Mesenchymal stem cell (in vitro differentiated cells and primary cell): ENCODE measurements at regions not wholly inside any gene's neighbourhood (a gene's known extent, or its start where the extent isn't known, plus 50 kb on each side); places are given as distances from the start of the nearest gene placed in this dataset.

Experiments
- DNase-seq: peaks from one replicate; pipeline ENCODE4 v3.0.0-alpha.2; 2013
- H2AFZ ChIP-seq: one replicate; pipeline ENCODE4 v1.6.1; 2013; ENCODE audit warnings: low read depth, mild to moderate bottlenecking, control low read depth, inconsistent platforms, low read length, moderate library complexity
- H2AK5ac ChIP-seq: 2 replicates; pipeline ENCODE4 v1.6.1; 2013; ENCODE audit warnings: low read length, moderate library complexity, mild to moderate bottlenecking, inconsistent platforms; ENCODE audit not compliant: severe bottlenecking
- H2BK120ac ChIP-seq: one replicate; pipeline ENCODE4 v1.6.1; 2013; ENCODE audit warnings: low read depth, mild to moderate bottlenecking, inconsistent platforms, low read length, moderate library complexity
- H2BK12ac ChIP-seq, 2 experiments: one replicate each; pipeline ENCODE4 v1.6.1; 2013; ENCODE audit warnings: inconsistent platforms in 2 of 2, low read length in 2 of 2, mild to moderate bottlenecking in 2 of 2, moderate library complexity in 2 of 2, control low read depth in 1 of 2
- H2BK15ac ChIP-seq: one replicate; pipeline ENCODE4 v1.6.1; 2013; ENCODE audit warnings: mild to moderate bottlenecking, low read depth, inconsistent platforms; ENCODE audit not compliant: poor library complexity, severe bottlenecking
- H2BK5ac ChIP-seq: 2 replicates; pipeline ENCODE4 v1.6.1; 2013; ENCODE audit warnings: low read depth, mild to moderate bottlenecking, low read length, control low read depth, inconsistent platforms; ENCODE audit not compliant: poor library complexity, severe bottlenecking
- H3K14ac ChIP-seq, 2 experiments: one replicate each; pipeline ENCODE4 v1.6.1; 2013; ENCODE audit warnings: inconsistent platforms in 2 of 2, low read length in 2 of 2, control low read depth in 1 of 2, mild to moderate bottlenecking in 1 of 2, moderate library complexity in 1 of 2
- H3K18ac ChIP-seq, 2 experiments: one replicate each; pipeline ENCODE4 v1.6.1; 2013; ENCODE audit warnings: inconsistent platforms in 2 of 2, low read length in 2 of 2, control low read depth in 1 of 2, low read depth in 1 of 2, mild to moderate bottlenecking in 1 of 2
- H3K23ac ChIP-seq, 2 experiments: one replicate each; pipeline ENCODE4 v1.6.1; 2013; ENCODE audit warnings: inconsistent platforms in 2 of 2, low read length in 2 of 2, mild to moderate bottlenecking in 2 of 2, moderate library complexity in 2 of 2, control low read depth in 1 of 2
- H3K27ac ChIP-seq: 2 replicates; pipeline ENCODE4 v1.5.1; 2013; ENCODE audit warnings: mild to moderate bottlenecking, moderate library complexity, low read length, control low read depth, inconsistent platforms; ENCODE audit not compliant: poor library complexity, severe bottlenecking
- H3K27me3 ChIP-seq, 2 experiments: 2 replicates each; pipeline versions ENCODE4 v1.6.1 to v1.7.0; 2013; ENCODE audit warnings: low read length in 2 of 2, mild to moderate bottlenecking in 2 of 2, moderate library complexity in 2 of 2, control low read depth in 1 of 2, inconsistent platforms in 1 of 2; ENCODE audit not compliant: control insufficient read depth in 1 of 2, insufficient read depth in 1 of 2
- H3K36me3 ChIP-seq, 2 experiments: 2 replicates each; pipeline versions ENCODE4 v1.6.1 to v1.7.0; 2013; ENCODE audit warnings: low read length in 2 of 2, control low read depth in 1 of 2, inconsistent platforms in 1 of 2, low read depth in 1 of 2, mild to moderate bottlenecking in 1 of 2; ENCODE audit not compliant: insufficient read depth in 2 of 2, control insufficient read depth in 1 of 2
- H3K4ac ChIP-seq, 2 experiments: one replicate each; pipeline ENCODE4 v1.6.1; 2013; ENCODE audit warnings: inconsistent platforms in 2 of 2, low read length in 2 of 2, mild to moderate bottlenecking in 2 of 2, moderate library complexity in 2 of 2, control low read depth in 1 of 2, low read depth in 1 of 2
- H3K4me1 ChIP-seq: 2 replicates; pipeline ENCODE4 v1.6.1; 2013; ENCODE audit warnings: low read depth, low read length, control low read depth; ENCODE audit not compliant: control insufficient read depth, insufficient read depth
- H3K4me2 ChIP-seq: 2 replicates; pipeline ENCODE4 v1.6.1; 2013; ENCODE audit warnings: low read length, mild to moderate bottlenecking, inconsistent platforms; ENCODE audit not compliant: poor library complexity, severe bottlenecking
- H3K4me3 ChIP-seq, 2 experiments: 2 replicates each; pipeline versions ENCODE4 v1.5.1 to v1.7.0; 2013; ENCODE audit warnings: low read length in 2 of 2, mild to moderate bottlenecking in 2 of 2, control low read depth in 1 of 2, low read depth in 1 of 2; ENCODE audit not compliant: insufficient read depth in 1 of 2
- H3K79me1 ChIP-seq: replicated peaks from 2 replicates; pipeline ENCODE4 v1.6.1; 2013; ENCODE audit warnings: mild to moderate bottlenecking, control low read depth, low read length, inconsistent platforms; ENCODE audit not compliant: poor library complexity, severe bottlenecking
- H3K9ac ChIP-seq: 2 replicates; pipeline ENCODE4 v1.7.0; 2013; ENCODE audit warnings: mild to moderate bottlenecking, low read length, moderate library complexity
- H3K9me3 ChIP-seq: 2 replicates; pipeline ENCODE4 v1.7.0; 2013; ENCODE audit warnings: mild to moderate bottlenecking, low read length; ENCODE audit not compliant: control insufficient read depth
- H4K8ac ChIP-seq: one replicate; pipeline ENCODE4 v1.6.1; 2013; ENCODE audit warnings: inconsistent platforms, mild to moderate bottlenecking, low read length, moderate library complexity
- H4K91ac ChIP-seq: one replicate; pipeline ENCODE4 v1.6.1; 2013; ENCODE audit warnings: mild to moderate bottlenecking, low read length, inconsistent platforms
- WGBS: methylation state at CpG from one replicate; pipeline ENCODE4 v1.1.7; 2013; ENCODE audit warnings: mixed read lengths; 5-methylcytosine and 5-hydroxymethylcytosine counted together

GRCh38 chr6:151671195-151671594 is 136.3 kb upstream of the ESR1 start:
- no peak overlapping the region for H3K18ac ChIP-seq
- no peak overlapping the region for H3K4ac ChIP-seq
- H2BK12ac ChIP-seq: no peak overlapping the region
- no peak overlapping the region for H2BK5ac ChIP-seq
- no peak overlapping the region for H4K8ac ChIP-seq
- no peaks in the 10 kb centered on the region for H3K4me1 ChIP-seq
- no peak overlapping the region for H2AFZ ChIP-seq
- H4K91ac ChIP-seq: no peak overlapping the region
- H3K79me1 ChIP-seq: no peaks in the 10 kb centered on the region
- H3K23ac ChIP-seq: no peak overlapping the region
- H2BK15ac ChIP-seq: no peak overlapping the region
- WGBS: 90% methylated on average over 4 of the region's 5 CpGs
- H3K9ac ChIP-seq: no peak overlapping the region
- DNase-seq: no peak
- no peaks in the 10 kb centered on the region for H3K27me3 ChIP-seq
- no peak overlapping the region for H3K4me3 ChIP-seq
- H3K4me2 ChIP-seq: no peak overlapping the region
- no peak overlapping the region for H2BK120ac ChIP-seq
- no peak overlapping the region for H2AK5ac ChIP-seq
- no peak overlapping the region for H3K14ac ChIP-seq
- no peak overlapping the region for H3K27ac ChIP-seq
- no peaks in the 10 kb centered on the region for H3K9me3 ChIP-seq
- H3K36me3 ChIP-seq: no peaks in the 10 kb centered on the region

GRCh38 chr6:151674578-151674977 is 132.9 kb upstream of the ESR1 start:
- H2BK5ac ChIP-seq: no peak overlapping the region
- WGBS: 100% methylated on average over 3 of the region's 3 CpGs
- H4K91ac ChIP-seq: no peak overlapping the region
- no peak overlapping the region for H3K23ac ChIP-seq
- H3K36me3 ChIP-seq: no peaks in the 10 kb centered on the region
- H3K4me3 ChIP-seq: no peak overlapping the region
- H3K9ac ChIP-seq: no peak overlapping the region
- no peak for DNase-seq
- no peak overlapping the region for H2AK5ac ChIP-seq
- H2BK15ac ChIP-seq: no peak overlapping the region
- no peak overlapping the region for H3K14ac ChIP-seq
- H2BK120ac ChIP-seq: no peak overlapping the region
- H3K4me2 ChIP-seq: no peak overlapping the region
- no peak overlapping the region for H3K4ac ChIP-seq
- H3K18ac ChIP-seq: no peak overlapping the region
- no peaks in the 10 kb centered on the region for H3K9me3 ChIP-seq
- H2BK12ac ChIP-seq: no peak overlapping the region
- H3K27me3 ChIP-seq: no peaks in the 10 kb centered on the region
- no peaks in the 10 kb centered on the region for H3K4me1 ChIP-seq
- no peak overlapping the region for H4K8ac ChIP-seq
- no peaks in the 10 kb centered on the region for H3K79me1 ChIP-seq
- H3K27ac ChIP-seq: no peak overlapping the region
- no peak overlapping the region for H2AFZ ChIP-seq

GRCh38 chr6:151675746-151676459 is 131.6 kb upstream of the ESR1 start:
- Histone ChIP-seq H3K27me3 (no peaks in the 10 kb centered on the region), H3K79me1 (no peaks in the 10 kb centered on the region), H3K4ac (no peak overlapping the region), H2AFZ (no peak overlapping the region), H3K14ac (no peak overlapping the region), H2BK5ac (no peak overlapping the region), H4K91ac (no peak overlapping the region), H3K18ac (no peak overlapping the region), H3K9me3 (no peaks in the 10 kb centered on the region), H3K4me3 (no peak overlapping the region), H3K23ac (no peak overlapping the region), H4K8ac (no peak overlapping the region), H3K4me2 (no peak overlapping the region), H2BK15ac (no peak overlapping the region), H3K36me3 (no peaks in the 10 kb centered on the region), H2BK120ac (no peak overlapping the region), H3K27ac (no peak overlapping the region), H2BK12ac (no peak overlapping the region), H3K9ac (no peak overlapping the region), H2AK5ac (no peak overlapping the region), H3K4me1 (no peaks in the 10 kb centered on the region)
- 12% methylated on average over 6 of the region's 8 CpGs for WGBS
- peak; percentile 15 for DNase-seq

DNA sequence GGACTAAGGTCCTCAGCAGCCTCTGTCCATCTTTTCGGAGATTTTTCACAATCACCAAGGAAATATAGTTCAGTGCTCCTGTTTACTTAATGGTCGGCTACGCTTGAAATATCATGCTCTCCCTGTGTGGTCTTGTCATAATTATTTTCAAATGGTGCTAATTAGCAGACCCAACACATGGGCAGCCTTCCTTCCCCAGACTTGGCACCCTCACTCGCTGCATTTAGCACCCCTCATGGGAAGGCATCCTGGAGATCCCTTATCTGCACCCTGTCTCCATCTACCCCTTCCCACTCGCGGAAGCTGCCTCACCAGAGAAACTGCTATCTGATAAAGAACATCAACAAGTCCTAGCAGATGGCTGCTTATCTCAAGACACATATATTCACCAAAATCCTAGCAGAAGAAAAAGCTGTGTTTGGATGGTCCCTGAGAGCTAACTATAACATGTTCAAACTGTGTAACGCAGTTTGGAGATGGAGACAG is 131.0 kb upstream of the ESR1 start:
- Histone ChIP-seq H3K23ac (peak overlapping the region in 1 of 2 experiments; percentile 50), H3K4me1 (no peaks in the 10 kb centered on the region), H2BK15ac (no peak overlapping the region), H3K27me3 (no peaks in the 10 kb centered on the region), H3K9ac (no peak overlapping the region), H3K4me2 (no peak overlapping the region), H3K4ac (no peak overlapping the region), H3K79me1 (no peaks in the 10 kb centered on the region), H3K27ac (no peak overlapping the region), H2AFZ (no peak overlapping the region), H2BK120ac (no peak overlapping the region), H4K8ac (no peak overlapping the region), H3K9me3 (no peaks in the 10 kb centered on the region), H2BK5ac (no peak overlapping the region), H4K91ac (no peak overlapping the region), H3K18ac (no peak overlapping the region), H3K4me3 (no peak overlapping the region), H2BK12ac (no peak overlapping the region), H3K14ac (no peak overlapping the region), H2AK5ac (no peak overlapping the region), H3K36me3 (no peaks in the 10 kb centered on the region)
- DNase-seq: no peak
- WGBS: 32% methylated on average over 7 of the region's 7 CpGs
